H9 (cell line): ENCODE measurements at regions not wholly inside any gene's neighbourhood (a gene's known extent, or its start where the extent isn't known, plus 50 kb on each side); places are given as distances from the start of the nearest gene placed in this dataset.

ENCODE experiments used
- DNase-seq: peaks from one replicate; pipeline ENCODE4 v3.0.0-alpha.2; 2017
- H2AFZ ChIP-seq: one replicate; pipeline ENCODE4 v1.6.1; 2013; ENCODE audit warnings: mild to moderate bottlenecking, low read length, control low read depth, moderate library complexity
- H2AK5ac ChIP-seq: 2 replicates; pipeline ENCODE4 v1.6.1; 2013; ENCODE audit warnings: low read length, control low read depth, mixed read lengths; ENCODE audit not compliant: insufficient read length
- H2BK120ac ChIP-seq: one replicate; pipeline ENCODE4 v1.6.1; 2013; ENCODE audit warnings: low read depth, mild to moderate bottlenecking, low read length, control low read depth, inconsistent platforms; ENCODE audit not compliant: poor library complexity, severe bottlenecking
- H2BK12ac ChIP-seq: 2 replicates; pipeline ENCODE4 v1.6.1; 2013; ENCODE audit warnings: low read length, control low read depth, mixed read lengths, low read depth; ENCODE audit not compliant: insufficient read length
- H2BK15ac ChIP-seq: 2 replicates; pipeline ENCODE4 v1.6.1; 2013; ENCODE audit warnings: low read depth, low read length, control low read depth
- H2BK20ac ChIP-seq: one replicate; pipeline ENCODE4 v1.6.1; 2013; ENCODE audit warnings: low read depth, mild to moderate bottlenecking, low read length, control low read depth, inconsistent platforms; ENCODE audit not compliant: poor library complexity, severe bottlenecking
- H2BK5ac ChIP-seq: 2 replicates; pipeline ENCODE4 v1.6.1; 2013; ENCODE audit warnings: low read length, control low read depth, mixed read lengths; ENCODE audit not compliant: insufficient read length
- H3K14ac ChIP-seq: 2 replicates; pipeline ENCODE4 v1.6.1; 2013; ENCODE audit warnings: low read length, control low read depth; ENCODE audit not compliant: insufficient read depth
- H3K18ac ChIP-seq: 2 replicates; pipeline ENCODE4 v1.6.1; 2013; ENCODE audit warnings: low read depth, mild to moderate bottlenecking, mixed read lengths, low read length, control low read depth; ENCODE audit not compliant: insufficient read length
- H3K23ac ChIP-seq: 2 replicates; pipeline ENCODE4 v1.6.1; 2013; ENCODE audit warnings: low read length, control low read depth, mixed read lengths, low read depth; ENCODE audit not compliant: insufficient read length
- H3K23me2 ChIP-seq: 2 replicates; pipeline ENCODE4 v1.6.1; 2013; ENCODE audit warnings: low read depth, mild to moderate bottlenecking, mixed read lengths, low read length, control low read depth; ENCODE audit not compliant: insufficient read length, poor library complexity, severe bottlenecking
- H3K27ac ChIP-seq: 2 replicates; pipeline ENCODE4 v1.5.1; 2013; ENCODE audit warnings: low read length, control low read depth, mixed read lengths, low read depth; ENCODE audit not compliant: insufficient read length
- H3K27me3 ChIP-seq: 2 replicates; pipeline ENCODE4 v1.6.1; 2013; ENCODE audit warnings: low read length, control low read depth, inconsistent platforms; ENCODE audit not compliant: insufficient read depth
- H3K4ac ChIP-seq: 2 replicates; pipeline ENCODE4 v1.6.1; 2013; ENCODE audit warnings: low read depth, mild to moderate bottlenecking, control low read depth, inconsistent platforms, low read length, moderate library complexity
- H3K4me1 ChIP-seq: 2 replicates; pipeline ENCODE4 v1.6.1; 2013; ENCODE audit warnings: low read length, control low read depth, inconsistent platforms; ENCODE audit not compliant: insufficient read depth
- H3K4me2 ChIP-seq: 2 replicates; pipeline ENCODE4 v1.6.1; 2013; ENCODE audit warnings: low read length, control low read depth, mixed read lengths; ENCODE audit not compliant: insufficient read length, insufficient read depth
- H3K56ac ChIP-seq: 2 replicates; pipeline ENCODE4 v1.6.1; 2013; ENCODE audit warnings: low read depth, mild to moderate bottlenecking, mixed read lengths, low read length, control low read depth; ENCODE audit not compliant: insufficient read length
- H3K79me1 ChIP-seq: 2 replicates; pipeline ENCODE4 v1.6.1; 2013; ENCODE audit warnings: low read depth, mild to moderate bottlenecking, moderate library complexity, low read length, control low read depth, inconsistent platforms; ENCODE audit not compliant: insufficient read depth, poor library complexity, severe bottlenecking
- H3K79me2 ChIP-seq: 2 replicates; pipeline ENCODE4 v1.6.1; 2013; ENCODE audit warnings: low read length, control low read depth, inconsistent platforms; ENCODE audit not compliant: insufficient read depth
- H3K9ac ChIP-seq: 2 replicates; pipeline ENCODE4 v1.6.1; 2013; ENCODE audit warnings: low read length, control low read depth, mixed read lengths; ENCODE audit not compliant: insufficient read length; ENCODE audit errors: extremely low read depth
- H3K9me3 ChIP-seq: one replicate; pipeline ENCODE4 v1.6.1; 2013; ENCODE audit warnings: low read depth, low read length, inconsistent platforms; ENCODE audit not compliant: control insufficient read depth
- H3T11ph ChIP-seq: one replicate; pipeline ENCODE4 v1.6.1; 2013; ENCODE audit warnings: mild to moderate bottlenecking, low read length, control low read depth, inconsistent platforms
- H4K20me1 ChIP-seq: one replicate; pipeline ENCODE4 v1.6.1; 2013; ENCODE audit not compliant: control insufficient read depth, insufficient read length, insufficient read depth
- H4K5ac ChIP-seq: 2 replicates; pipeline ENCODE4 v1.6.1; 2013; ENCODE audit warnings: low read depth, mild to moderate bottlenecking, mixed read lengths, low read length, control low read depth; ENCODE audit not compliant: insufficient read length
- H4K8ac ChIP-seq: replicated peaks from 2 replicates; pipeline ENCODE4 v1.6.1; 2013; ENCODE audit warnings: low read length, control low read depth, mixed read lengths, low read depth; ENCODE audit not compliant: insufficient read length
- H4K91ac ChIP-seq: 2 replicates; pipeline ENCODE4 v1.6.1; 2013; ENCODE audit warnings: low read depth, mild to moderate bottlenecking, moderate library complexity, mixed read lengths, low read length, control low read depth; ENCODE audit not compliant: insufficient read length
- H3K27ac Mint-ChIP-seq, 3 experiments: 2 replicates in 2 of 3; 3 replicates in 1 of 3; pipeline ENCODE4 v1.8.0; 2020 to 2021; ENCODE audit warnings: mixed read lengths in 3 of 3, mild to moderate bottlenecking in 1 of 3, moderate library complexity in 1 of 3
- H3K27me3 Mint-ChIP-seq: 2 replicates; pipeline ENCODE4 v1.8.0; 2021; ENCODE audit warnings: low read depth, mild to moderate bottlenecking, moderate library complexity, mixed read lengths
- H3K36me3 Mint-ChIP-seq, 3 experiments: 2 replicates in 2 of 3; 3 replicates in 1 of 3; pipeline ENCODE4 v1.8.0; 2020 to 2021; ENCODE audit warnings: low read depth in 3 of 3, mixed read lengths in 3 of 3; ENCODE audit not compliant: insufficient read depth in 1 of 3
- H3K4me1 Mint-ChIP-seq, 2 experiments: 2 replicates each; pipeline ENCODE4 v1.8.0; 2020; ENCODE audit warnings: mixed read lengths in 2 of 2
- H3K4me3 Mint-ChIP-seq, 2 experiments: 2 replicates in 1 of 2; 3 replicates in 1 of 2; pipeline ENCODE4 v1.8.0; 2020 to 2021; ENCODE audit warnings: mild to moderate bottlenecking in 2 of 2, mixed read lengths in 2 of 2, moderate library complexity in 1 of 2
- H3K9me3 Mint-ChIP-seq, 2 experiments: 2 replicates in 1 of 2; 3 replicates in 1 of 2; pipeline ENCODE4 v1.8.0; 2020; ENCODE audit warnings: mild to moderate bottlenecking in 2 of 2, mixed read lengths in 2 of 2, moderate library complexity in 1 of 2
- CTCF ChIP-seq: fragments of 200-600 bp; sonication (generic); conservative IDR thresholded peaks from 3 replicates; pipeline ENCODE4 v1.8.0; 2021; ENCODE audit warnings: antibody characterized with exemption, mild to moderate bottlenecking
- WGBS: extraction: QIAGEN DNeasy Blood & Tissue Kit; methylation state at CpG from one replicate; pipeline ENCODE4 v1.1.7; 2013; ENCODE audit warnings: missing lambda C conversion rate, low lambda C conversion rate, mixed read lengths; ENCODE audit not compliant: insufficient read length; ENCODE audit errors: extremely low coverage; 5-methylcytosine and 5-hydroxymethylcytosine counted together

GRCh38 chr16:54588026-54588425, 301.4 kb upstream of the IRX3 start:
- Histone ChIP-seq H3K9me3 (no peaks in the 10 kb centered on the region), H3K4me1 (peaks cover 4% of the 10 kb centered on the region), H2BK5ac (no peak overlapping the region), H2AK5ac (no peak overlapping the region), H4K20me1 (no peaks in the 10 kb centered on the region), H3K4ac (no peak overlapping the region), H3K4me2 (no peak overlapping the region), H4K8ac (no peak overlapping the region), H3K56ac (no peak overlapping the region), H3K27ac (no peak overlapping the region), H2BK20ac (no peak overlapping the region), H3K79me2 (no peaks in the 10 kb centered on the region), H4K91ac (no peak overlapping the region), H2BK15ac (no peak overlapping the region), H2AFZ (no peak overlapping the region), H3T11ph (no peak overlapping the region), H2BK120ac (no peak overlapping the region), H4K5ac (no peak overlapping the region), H3K23me2 (no peaks in the 10 kb centered on the region), H3K27me3 (no peaks in the 10 kb centered on the region), H3K9ac (no peak overlapping the region), H3K23ac (no peak overlapping the region), H3K14ac (no peak overlapping the region), H3K79me1 (no peaks in the 10 kb centered on the region), H3K18ac (no peak overlapping the region), H2BK12ac (no peak overlapping the region)
- DNase-seq = no peak
- Mint-ChIP-seq H3K4me3 (no peak overlapping the region), H3K9me3 (no peaks in the 10 kb centered on the region; a peak in 2 of 5 replicates), H3K27me3 (peaks cover 18% of the 10 kb centered on the region), H3K36me3 (no peaks in the 10 kb centered on the region; a peak in 1 of 7 replicates), H3K4me1 (peaks cover 82 to 88% of the 10 kb centered on the region in 2 experiments), H3K27ac (no peak overlapping the region; a peak in 1 of 7 replicates)
- TF ChIP-seq CTCF = no peak
- no CpG with 5 or more reads among the region's 5 CpGs for WGBS
